MM.1S (cell line): ENCODE measurements at regions not wholly inside any gene's neighbourhood (a gene's known extent, or its start where the extent isn't known, plus 50 kb on each side); places are given as distances from the start of the nearest gene placed in this dataset.

Experiments used
- CTCF ChIP-seq: fragments of 300-600 bp; sonication (generic); IDR thresholded peaks from 2 replicates; pipeline ENCODE4 v1.5.1; 2016; ENCODE audit warnings: antibody characterized with exemption, low read length, mixed read lengths
- EZH2 ChIP-seq: fragments of 300-600 bp; sonication (generic); optimal IDR thresholded peaks from 2 replicates; pipeline ENCODE3; 2017; ENCODE audit warnings: low read depth, mild to moderate bottlenecking, antibody characterized with exemption, low read length, mixed read lengths

GRCh38 chr13:30026093-30026492 is 175.7 kb upstream of the UBL3 start:
- TF ChIP-seq EZH2: no peak
- TF ChIP-seq CTCF: no peak
